HepG2 (cell line): ENCODE measurements at regions not wholly inside any gene's neighbourhood (a gene's known extent, or its start where the extent isn't known, plus 50 kb on each side); places are given as distances from the start of the nearest gene placed in this dataset.

ENCODE experiments used
- ATAC-seq: fragments of 200-7000 bp; cut with Tn5 transposase; 3 replicates; pipeline ENCODE4 v1.9.1; 2020; ENCODE audit warnings: mild to moderate bottlenecking, moderate library complexity
- BruUV-seq: library from RNA; stranded (reverse); fragments of 400-500 nt; replicated peaks from 2 replicates; lab custom pipeline; 2021; lab: Mats Ljungman, UMichigan
- CTCF ChIA-PET: fragments of 300-600 bp; formaldehyde crosslinking; extraction: SDS; loops from one replicate; lab custom pipeline; 2021; ENCODE audit warnings: low total read pairs, inconsistent platforms, low intra/inter-chr PET ratio; lab: Yijun Ruan, JAX
- POLR2A ChIA-PET: fragments of 350-600 bp; sonication (Branson Sonifier 250); formaldehyde crosslinking; loops from one replicate; lab custom pipeline; 2020; ENCODE audit warnings: antibody characterized with exemption, inconsistent platforms; lab: Yijun Ruan, JAX
- DNase-seq: peaks from one replicate; pipeline ENCODE4 v3.0.0-alpha.2; 2015; ENCODE audit warnings: low spot score
- FAIRE-seq: peaks from 3 replicates; lab custom pipeline; 2011; peaks lifted over from hg19 to GRCh38; lab: Jason Lieb, UNC
- H2AFZ ChIP-seq: one replicate; pipeline ENCODE4 v1.6.1; 2011; ENCODE audit warnings: low read length, inconsistent platforms
- H3K27ac ChIP-seq: fragments of 300-600 bp; 3 replicates; pipeline ENCODE4 v1.8.0; 2011; ENCODE audit warnings: mixed run types, mild to moderate bottlenecking, mixed read lengths, low read length, inconsistent platforms; ENCODE audit not compliant: insufficient read depth; ENCODE audit errors: extremely low read length
- H3K27me3 ChIP-seq, 2 experiments: fragments of 200-600 bp in 1 of 2; 2 replicates in 1 of 2; 3 replicates in 1 of 2; pipeline versions ENCODE4 v1.6.0 to v1.8.0; 2011; ENCODE audit warnings: low read length in 2 of 2, mild to moderate bottlenecking in 2 of 2, moderate library complexity in 2 of 2, inconsistent platforms in 1 of 2; ENCODE audit not compliant: insufficient read depth in 2 of 2, control insufficient read depth in 1 of 2
- H3K36me3 ChIP-seq, 2 experiments: fragments of 200-600 bp in 1 of 2; replicated peaks in 1 of 2; 2 replicates in 1 of 2; 3 replicates in 1 of 2; pipeline versions ENCODE4 v1.5.1 to v1.8.0; 2011; ENCODE audit warnings: low read length in 2 of 2, inconsistent platforms in 1 of 2; ENCODE audit not compliant: insufficient read depth in 2 of 2, control insufficient read depth in 1 of 2
- H3K4me1 ChIP-seq: 2 replicates; pipeline ENCODE4 v1.5.1; 2012; ENCODE audit warnings: low read length, inconsistent platforms; ENCODE audit not compliant: insufficient read depth
- H3K4me2 ChIP-seq: 2 replicates; pipeline ENCODE4 v1.6.0; 2011; ENCODE audit warnings: low read depth, low read length, inconsistent platforms
- H3K4me3 ChIP-seq, 3 experiments: fragments of 200-600 bp in 1 of 3; sonication (generic), shearing (Covaris generic) in 1 of 3; replicated peaks in 1 of 3; 2 replicates each; pipeline ENCODE4 v1.5.1; 2011 to 2016; ENCODE audit warnings: low read length in 3 of 3, inconsistent platforms in 2 of 3, low read depth in 2 of 3, mild to moderate bottlenecking in 2 of 3, control low read depth in 1 of 3, mixed read lengths in 1 of 3; ENCODE audit not compliant: insufficient read depth in 1 of 3
- H3K79me2 ChIP-seq: one replicate; pipeline ENCODE4 v1.6.1; 2011; ENCODE audit warnings: low read length, inconsistent platforms; ENCODE audit not compliant: insufficient read depth
- H3K9ac ChIP-seq: 2 replicates; pipeline ENCODE4 v1.6.0; 2011; ENCODE audit warnings: mild to moderate bottlenecking, low read depth, low read length, inconsistent platforms; ENCODE audit not compliant: insufficient read depth
- H3K9me3 ChIP-seq: 2 replicates; pipeline ENCODE4 v1.5.1; 2012; ENCODE audit warnings: mild to moderate bottlenecking, low read length
- H4K20me1 ChIP-seq: 2 replicates; pipeline ENCODE4 v1.6.0; 2011; ENCODE audit warnings: inconsistent platforms, mild to moderate bottlenecking, low read length, moderate library complexity; ENCODE audit not compliant: insufficient read depth
- ARNTL ChIP-seq: sonication (generic); formaldehyde crosslinking; IDR thresholded peaks from 2 replicates; pipeline ENCODE4 v1.4.0; 2020; ENCODE audit warnings: mild to moderate bottlenecking, missing genetic modification reagents
- CAMTA2 ChIP-seq: sonication (generic); formaldehyde crosslinking; IDR thresholded peaks from 2 replicates; pipeline ENCODE4 v1.4.0; 2020; ENCODE audit warnings: mild to moderate bottlenecking, missing genetic modification reagents, borderline replicate concordance
- CREM ChIP-seq, 2 experiments: sonication (generic) in 1 of 2; formaldehyde crosslinking in 1 of 2; IDR thresholded peaks; 2 replicates each; pipeline versions ENCODE4 v1.4.0 to v1.6.1; 2016 to 2020; ENCODE audit warnings: antibody characterized with exemption in 1 of 2, mild to moderate bottlenecking in 1 of 2, missing genetic modification reagents in 1 of 2
- GTF2F1 ChIP-seq: fragments of 150-350 bp; IDR thresholded peaks from 2 replicates; pipeline ENCODE4 v1.6.1; 2014; ENCODE audit warnings: low read length
- LCORL ChIP-seq, 2 experiments: fragments of 450-650 bp in 1 of 2; sonication (generic) in 1 of 2; formaldehyde crosslinking in 1 of 2; IDR thresholded peaks; 2 replicates each; pipeline versions ENCODE4 v1.5.0 to v1.6.1; 2017 to 2020; ENCODE audit warnings: antibody characterized with exemption in 1 of 2, missing genetic modification reagents in 1 of 2
- RAD51 ChIP-seq: fragments of 450-650 bp; IDR thresholded peaks from 2 replicates; pipeline ENCODE4 v1.6.1; 2016; ENCODE audit warnings: borderline replicate concordance
- ZMYM4 ChIP-seq: sonication (generic); formaldehyde crosslinking; IDR thresholded peaks from 2 replicates; pipeline ENCODE4 v1.8.1; 2023; ENCODE audit warnings: mild to moderate bottlenecking, missing genetic modification reagents
- ZNF138 ChIP-seq: sonication (generic); formaldehyde crosslinking; IDR thresholded peaks from 2 replicates; pipeline ENCODE4 v1.5.0; 2020; ENCODE audit warnings: mild to moderate bottlenecking, low read depth, missing genetic modification reagents
- ZNF564 ChIP-seq: sonication (generic); formaldehyde crosslinking; IDR thresholded peaks from 2 replicates; pipeline ENCODE4 v1.8.1; 2023; ENCODE audit warnings: mild to moderate bottlenecking, missing genetic modification reagents
- ZNF607 ChIP-seq: sonication (generic); formaldehyde crosslinking; IDR thresholded peaks from 2 replicates; pipeline ENCODE4 v1.5.1; 2020; ENCODE audit warnings: missing genetic modification reagents, mild to moderate bottlenecking, borderline replicate concordance
- ZNF75D ChIP-seq: sonication (generic); formaldehyde crosslinking; IDR thresholded peaks from 2 replicates; pipeline ENCODE4 v1.8.1; 2023; ENCODE audit warnings: missing genetic modification reagents, mild to moderate bottlenecking, borderline replicate concordance
- ZNF773 ChIP-seq: sonication (generic); formaldehyde crosslinking; IDR thresholded peaks from 2 replicates; pipeline ENCODE4 v1.4.0; 2020; ENCODE audit warnings: missing genetic modification reagents, borderline replicate concordance
- ZSCAN30 ChIP-seq: sonication (generic); formaldehyde crosslinking; IDR thresholded peaks from 2 replicates; pipeline ENCODE4 v1.5.0; 2020; ENCODE audit warnings: mild to moderate bottlenecking, missing genetic modification reagents
- WGBS: methylation state at CpG from one replicate; pipeline ENCODE4 v1.1.6; 2017; ENCODE audit warnings: low lambda C conversion rate; 5-methylcytosine and 5-hydroxymethylcytosine counted together
- in situ Hi-C: cut with HindIII; loops from 2 replicates; pipeline ENCODE4 v1.10.0; 2017; ENCODE audit warnings: low pct_unique_long_range_greater_than_20kb; ENCODE audit not compliant: extremely low pct_ligation_motif_present
- intact Hi-C: fragments of 100-400 bp; cut with micrococcal nuclease; formaldehyde crosslinking; loops from one replicate; pipeline ENCODE4 v1.10.0; 2022; ENCODE audit not compliant: unreplicated experiment

DNA sequence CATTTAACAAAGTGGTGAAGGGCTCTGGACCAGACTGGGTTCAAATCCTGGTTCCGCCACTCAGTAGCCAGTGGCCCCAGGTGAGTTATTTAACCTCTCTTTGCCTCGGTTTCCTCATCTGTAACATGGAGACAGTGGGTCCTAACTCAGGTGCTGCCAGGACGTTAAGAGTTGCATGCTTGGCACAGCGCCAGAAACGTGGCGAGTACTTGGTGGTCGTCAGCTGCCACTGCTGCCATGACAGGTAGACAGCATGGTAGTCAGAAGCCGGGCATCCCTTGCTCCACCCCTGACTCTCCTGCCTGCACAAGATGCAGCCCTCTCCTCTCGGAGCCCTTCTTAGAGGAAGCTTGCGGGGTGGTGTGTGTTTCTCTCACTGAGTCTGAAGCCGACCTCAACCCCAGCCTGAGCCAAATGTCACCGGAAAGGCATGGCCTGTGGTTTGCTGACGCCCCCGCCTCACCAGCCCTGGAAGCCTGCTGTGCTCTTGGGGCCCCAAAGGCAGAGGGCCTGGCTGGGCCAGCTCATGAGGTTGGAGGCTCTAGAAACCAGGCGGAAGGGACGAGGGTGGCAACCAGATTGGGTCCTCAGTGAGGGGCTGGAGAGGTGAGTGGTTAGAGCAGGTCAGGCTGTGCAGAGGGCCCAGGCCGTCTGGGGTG lies 160.8 kb upstream of the TLE3 start:
- TF ChIP-seq LCORL (IDR thresholded peaks at IDR 0.05) (peak; percentile 78), LCORL (CRISPR knock-in tag; IDR thresholded peaks at IDR 0.05) (no peak), ZNF138 (CRISPR knock-in tag) (no peak), ZNF564 (CRISPR knock-in tag) (no peak)
- DNase-seq (no peak), ATAC-seq (no peak), FAIRE-seq (no peak)
- ChIA-PET CTCF (interaction anchor here (1.4 kb wide), 1 partner anchor 254 kb away, joined by 3 read pairs; no protein-coding TSS in a partner anchor), POLR2A (no interaction called here)
- in situ Hi-C loops, result no loop called here
- no peaks in the 10 kb centered on the region for H3K36me3 ChIP-seq
- BruUV-seq, result no TSS peak
- no peaks in the 10 kb centered on the region for H3K9me3 ChIP-seq
- no peak overlapping the region for H3K9ac ChIP-seq
- H3K4me3 ChIP-seq, result no peak overlapping the region
- peaks cover 0 to 4% of the 10 kb centered on the region in 2 experiments; a peak in 3 of 5 replicates for H3K27me3 ChIP-seq
- intact Hi-C loops, result no loop called here
- H2AFZ ChIP-seq, result no peak overlapping the region
- no peaks in the 10 kb centered on the region for H3K79me2 ChIP-seq
- 0 out of 2 replicates have a peak, but pooled peaks cover 4% of the 10 kb centered on the region for H4K20me1 ChIP-seq
- H3K27ac ChIP-seq, result no peak overlapping the region
- 50% methylated on average over 10 of the region's 17 CpGs for WGBS
- H3K4me2 ChIP-seq, result no peak overlapping the region
- no peaks in the 10 kb centered on the region for H3K4me1 ChIP-seq

DNA sequence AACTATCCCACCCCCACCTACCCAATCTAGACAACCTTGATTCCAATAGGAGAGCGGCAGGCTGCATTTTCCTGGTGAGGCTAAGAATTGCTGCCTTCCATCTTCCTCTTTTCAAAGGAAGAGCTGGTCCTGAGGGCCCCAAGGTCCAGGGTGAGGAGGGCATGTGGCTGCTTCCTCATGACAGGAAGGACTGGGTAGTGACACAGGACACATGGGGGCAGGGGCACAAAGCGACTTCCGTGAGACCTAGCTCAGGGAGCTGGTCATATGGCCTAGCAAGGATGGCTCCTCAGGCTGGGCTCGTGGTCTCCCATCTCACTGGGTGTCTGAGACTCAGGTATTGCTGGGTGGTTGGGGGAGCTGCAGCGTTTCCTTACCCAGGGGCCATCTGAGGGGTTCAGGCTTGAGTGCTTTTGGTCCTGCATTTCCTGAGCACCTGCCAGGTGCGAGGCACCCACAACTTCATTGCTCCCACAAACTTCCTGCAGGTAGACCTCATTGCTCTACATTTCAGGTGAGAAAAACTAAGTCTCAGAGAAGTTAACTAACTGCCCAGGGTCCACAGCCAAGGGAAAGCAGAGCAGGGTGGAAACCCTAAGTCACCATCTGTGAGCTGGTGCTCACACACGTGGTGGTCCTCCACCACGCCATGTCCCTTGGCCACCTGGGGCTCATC lies 160.0 kb upstream of the TLE3 start:
- BruUV-seq, result no TSS peak
- no peak for FAIRE-seq
- Histone ChIP-seq H3K27me3 (peaks cover 0 to 4% of the 10 kb centered on the region in 2 experiments; a peak in 3 of 5 replicates), H3K27ac (no peak overlapping the region), H3K79me2 (no peaks in the 10 kb centered on the region), H3K36me3 (no peaks in the 10 kb centered on the region), H2AFZ (no peak overlapping the region), H3K9me3 (no peaks in the 10 kb centered on the region), H3K4me2 (no peak overlapping the region), H4K20me1 (0 out of 2 replicates have a peak, but pooled peaks cover 6% of the 10 kb centered on the region), H3K4me1 (no peaks in the 10 kb centered on the region), H3K4me3 (no peak overlapping the region), H3K9ac (no peak overlapping the region)
- in situ Hi-C loops (no loop called here), intact Hi-C loops (no loop called here)
- WGBS, result 45% methylated on average over 3 of the region's 8 CpGs
- ChIA-PET CTCF (no interaction called here), POLR2A (no interaction called here)
- no peak for DNase-seq
- TF ChIP-seq ZMYM4 (CRISPR knock-in tag), result no peak
- no peak for TF ChIP-seq GTF2F1
- no peak for TF ChIP-seq RAD51
- no peak for TF ChIP-seq ZNF773 (CRISPR knock-in tag)
- TF ChIP-seq CAMTA2 (CRISPR knock-in tag), result no peak
- TF ChIP-seq ZNF75D (CRISPR knock-in tag), result no peak
- TF ChIP-seq ARNTL, result no peak
- no peak for TF ChIP-seq CREM (IDR thresholded peaks at IDR 0.05)
- no peak for TF ChIP-seq CREM (CRISPR knock-in tag; IDR thresholded peaks at IDR 0.05)
- no peak for TF ChIP-seq ZSCAN30 (CRISPR knock-in tag)
- TF ChIP-seq ZNF607 (CRISPR knock-in tag), result no peak
- ATAC-seq, result no peak
